ENCODE measurements at regions not wholly inside any gene's neighbourhood (a gene's known extent, or its start where the extent isn't known, plus 50 kb on each side); places are given as distances from the start of the nearest gene placed in this dataset.
"Not testable (repeated sequence)": the region's sequence is repeated elsewhere in the genome, so short reads cannot be mapped to it uniquely, and the experiment has no call there.

DNA sequence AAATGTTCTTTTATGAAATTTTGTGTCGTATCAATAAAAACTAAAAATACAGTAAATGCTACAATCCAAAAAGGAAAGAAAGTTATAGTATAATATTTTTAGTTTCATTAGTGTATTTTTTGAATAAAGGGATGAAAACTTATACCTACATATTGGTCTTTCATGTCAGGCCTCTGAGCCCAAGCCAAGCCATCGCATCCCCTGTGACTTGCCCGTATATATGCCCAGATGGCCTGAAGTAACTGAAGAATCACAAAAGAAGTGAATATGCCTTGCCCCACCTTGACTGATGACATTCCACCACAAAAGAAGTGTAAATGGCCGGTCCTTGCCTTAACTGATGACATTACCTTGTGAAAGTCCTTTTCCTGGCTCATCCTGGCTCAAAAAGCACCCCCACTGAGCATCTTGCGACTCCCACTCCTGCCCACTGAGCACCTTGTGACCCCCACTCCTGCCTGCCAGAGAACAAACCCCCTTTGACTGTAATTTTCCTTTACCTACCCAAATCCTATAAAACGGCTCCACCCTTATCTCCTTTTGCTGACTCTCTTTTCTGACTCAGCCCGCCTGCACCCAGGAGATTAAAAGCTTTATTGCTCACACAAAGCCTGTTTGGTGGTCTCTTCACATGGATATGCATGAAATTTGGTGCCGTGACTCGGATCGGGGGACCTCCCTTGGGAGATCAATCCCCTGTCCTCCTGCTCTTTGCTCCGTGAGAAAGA is 108.2 kb upstream of the PELI1 start:
- not testable (repeated sequence) for DNase-seq

DNA sequence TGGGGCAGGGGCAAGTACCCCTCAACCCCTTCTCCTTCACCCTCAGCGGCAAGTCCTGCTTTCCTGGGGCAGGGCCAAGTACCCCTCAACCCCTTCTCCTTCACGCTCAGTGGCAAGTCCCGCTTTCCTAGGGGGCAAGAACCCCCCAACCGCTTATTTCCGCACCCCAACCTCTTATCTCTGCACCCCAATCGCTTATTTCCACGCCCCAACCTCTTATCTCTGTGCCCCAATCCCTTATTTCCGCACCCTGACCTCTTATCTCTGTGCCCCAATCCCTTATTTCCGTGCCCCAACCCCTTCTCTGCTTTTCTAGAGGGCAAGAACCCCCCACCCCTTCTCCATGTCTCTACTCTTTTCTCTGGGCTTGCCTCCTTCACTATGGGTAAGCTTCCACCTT is 109.2 kb upstream of the PELI1 start:
- DNase-seq = not testable (repeated sequence)

DNA sequence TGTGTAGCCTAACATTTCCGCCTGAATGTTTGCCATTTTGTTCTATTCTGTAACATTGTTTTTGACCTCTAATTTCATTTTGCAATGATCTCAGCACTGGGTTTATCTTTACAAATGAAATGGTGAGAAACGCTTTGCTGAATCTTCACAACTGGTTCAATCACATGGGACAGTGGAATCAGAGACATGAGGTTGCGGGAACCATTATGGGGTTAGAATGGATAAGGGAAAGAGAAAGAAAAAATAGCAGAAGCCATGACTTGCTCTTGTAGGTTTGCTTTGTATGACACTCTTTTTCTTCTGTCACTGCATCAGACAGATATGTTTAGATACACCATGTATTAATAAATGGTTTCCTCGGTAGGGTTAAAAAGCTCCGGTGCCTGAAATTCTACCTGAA is 114.3 kb upstream of the PELI1 start:
- no peak for DNase-seq

GRCh38 chr2:64259312-64259711 is 115.1 kb upstream of the PELI1 start:
- DNase-seq = no peak

- DNase-seq = no peak
Observed at GRCh38 chr2:64260093-64260803, 116.0 kb upstream of the PELI1 start.

GRCh38 chr2:64260817-64261216 is 116.6 kb upstream of the PELI1 start:
- peak; percentile 74 for DNase-seq

DNA sequence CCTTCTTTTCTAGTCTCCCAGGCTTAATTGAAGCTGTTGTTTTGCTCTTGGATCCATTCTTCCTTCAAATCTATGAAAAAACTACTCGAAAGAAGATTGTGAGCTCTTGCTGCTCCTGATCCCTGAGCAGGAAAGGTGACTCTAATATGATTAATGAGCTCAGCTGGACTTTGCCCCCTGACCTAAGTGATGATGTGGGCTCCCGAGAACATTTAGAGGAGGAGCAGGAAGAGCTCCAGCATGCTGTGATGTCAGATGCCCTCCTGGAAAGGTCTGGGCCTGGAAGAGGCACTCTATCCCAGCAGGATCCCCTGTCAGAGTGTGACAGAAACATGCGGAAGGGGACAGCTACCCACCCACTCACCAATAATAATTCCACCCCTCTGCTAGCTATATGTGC is 117.9 kb upstream of the PELI1 start:
- DNase-seq = no peak

DNA sequence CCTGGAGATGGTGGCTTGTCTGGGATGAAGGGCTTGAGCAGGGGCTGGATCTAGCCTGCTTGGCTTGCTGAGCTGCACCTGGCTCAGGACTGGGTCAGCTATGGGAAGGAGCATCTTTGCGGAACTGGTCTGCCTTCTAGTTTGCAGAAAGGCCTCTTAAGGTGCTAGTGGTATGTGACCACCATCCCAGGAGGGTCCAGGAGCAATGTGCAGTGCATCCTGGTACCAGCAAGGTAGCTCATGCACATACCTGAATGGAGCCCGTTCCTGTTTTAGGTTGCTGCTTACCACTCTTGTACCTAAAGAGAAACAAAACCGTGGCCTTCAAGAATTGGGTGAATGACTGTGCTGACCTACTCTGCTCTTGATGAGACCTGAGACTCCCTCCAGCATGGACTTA is 118.6 kb upstream of the PELI1 start:
- DNase-seq = no peak

GRCh38 chr2:64263315-64263714 is 119.1 kb upstream of the PELI1 start:
- peak; percentile 56 for DNase-seq

GRCh38 chr2:64267699-64268098 is 123.5 kb upstream of the PELI1 start:
- peak; percentile 65 for DNase-seq

GRCh38 chr2:64268330-64269048 is 124.3 kb upstream of the PELI1 start:
- no peak for DNase-seq

DNA sequence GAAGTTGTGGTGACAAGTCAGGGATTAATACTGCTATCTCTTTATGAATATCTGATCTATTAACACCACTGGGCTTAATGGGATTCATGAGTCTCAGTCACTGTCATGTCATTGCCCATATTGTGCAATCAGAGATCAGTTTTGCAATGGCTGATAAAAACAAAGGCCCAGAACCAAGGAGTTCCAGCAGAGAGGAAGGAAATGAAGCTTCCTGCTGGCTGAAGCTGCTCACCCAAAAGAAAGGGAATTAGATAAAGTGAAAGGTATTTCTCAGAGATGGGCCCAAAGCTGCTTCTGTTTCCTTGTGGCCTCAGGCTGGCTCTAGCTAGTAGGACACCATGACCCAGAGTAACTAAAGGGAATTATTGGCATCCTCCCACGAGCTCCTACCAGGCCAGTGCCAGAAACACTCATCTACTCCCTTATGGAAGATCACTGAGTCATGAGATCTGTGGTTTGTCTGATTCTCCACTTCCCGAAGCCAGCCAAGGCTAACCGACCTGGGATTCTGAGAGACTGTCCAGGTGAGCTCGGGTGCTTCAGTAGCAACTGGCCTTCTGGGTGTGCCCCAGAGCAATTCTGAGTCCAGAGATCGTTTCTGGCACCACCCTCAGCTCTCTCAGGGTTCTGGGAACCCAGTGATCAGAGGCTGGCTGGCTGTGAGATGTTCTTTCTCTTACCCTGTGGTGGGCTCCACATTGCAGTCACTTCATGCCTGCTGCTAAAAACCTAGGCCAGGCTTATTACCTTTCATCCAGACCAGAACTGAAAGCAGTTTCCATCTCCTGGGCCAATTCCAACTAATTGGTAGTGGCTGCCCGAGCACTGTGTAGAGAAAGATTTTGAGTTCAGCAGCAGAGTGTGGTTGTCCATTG is 129.5 kb upstream of the PELI1 start:
- no peak for DNase-seq

DNA sequence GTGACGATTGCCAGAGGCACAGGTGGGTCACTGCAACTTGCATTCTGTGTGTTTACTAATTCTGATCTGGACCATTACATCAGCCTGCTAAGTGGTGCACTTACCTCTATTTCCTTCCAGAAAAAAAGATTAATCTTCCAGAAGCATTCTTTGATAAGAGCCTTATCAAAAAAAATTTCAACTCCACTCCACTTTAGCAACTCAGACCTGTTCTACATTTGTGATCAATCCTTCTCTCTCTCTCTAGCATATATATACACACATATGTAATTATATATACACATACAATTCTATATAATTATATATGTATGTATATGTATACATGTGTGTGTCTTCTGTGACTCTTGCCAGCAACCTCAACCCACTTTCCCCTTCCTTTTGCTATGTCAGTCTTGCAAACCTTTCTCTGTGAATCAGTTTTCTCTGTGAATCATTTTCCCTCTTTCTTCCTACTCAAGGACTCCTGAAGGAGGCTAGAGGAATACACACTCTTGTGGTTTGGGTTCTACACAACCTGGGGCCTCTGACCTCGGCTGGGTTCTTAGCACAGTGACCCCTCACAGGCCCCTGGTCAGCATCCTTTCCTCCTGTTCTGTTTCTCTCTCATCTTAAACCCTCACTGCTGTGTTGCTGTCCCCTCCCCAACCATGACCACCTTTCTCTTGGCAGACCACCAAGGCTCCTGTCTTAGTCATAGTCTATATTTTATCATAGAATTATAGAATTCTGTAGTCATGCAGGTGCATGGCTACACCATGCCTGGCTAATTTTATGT is 130.4 kb upstream of the PELI1 start:
- no peak for DNase-seq

DNA sequence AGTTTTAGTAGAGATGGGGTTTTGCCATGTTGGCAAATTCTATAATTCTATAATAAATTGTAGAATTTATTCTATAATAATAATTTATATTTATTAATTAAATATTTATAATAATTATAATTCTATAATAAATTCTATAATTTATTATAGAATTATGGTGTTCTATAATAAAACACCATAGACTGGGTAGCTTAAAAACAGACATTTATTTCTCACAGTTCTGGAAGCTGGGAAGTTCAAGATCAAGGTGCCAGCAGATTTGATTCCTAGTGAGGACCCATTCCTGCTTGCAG is 130.9 kb upstream of the PELI1 start:
- DNase-seq = no peak

DNA sequence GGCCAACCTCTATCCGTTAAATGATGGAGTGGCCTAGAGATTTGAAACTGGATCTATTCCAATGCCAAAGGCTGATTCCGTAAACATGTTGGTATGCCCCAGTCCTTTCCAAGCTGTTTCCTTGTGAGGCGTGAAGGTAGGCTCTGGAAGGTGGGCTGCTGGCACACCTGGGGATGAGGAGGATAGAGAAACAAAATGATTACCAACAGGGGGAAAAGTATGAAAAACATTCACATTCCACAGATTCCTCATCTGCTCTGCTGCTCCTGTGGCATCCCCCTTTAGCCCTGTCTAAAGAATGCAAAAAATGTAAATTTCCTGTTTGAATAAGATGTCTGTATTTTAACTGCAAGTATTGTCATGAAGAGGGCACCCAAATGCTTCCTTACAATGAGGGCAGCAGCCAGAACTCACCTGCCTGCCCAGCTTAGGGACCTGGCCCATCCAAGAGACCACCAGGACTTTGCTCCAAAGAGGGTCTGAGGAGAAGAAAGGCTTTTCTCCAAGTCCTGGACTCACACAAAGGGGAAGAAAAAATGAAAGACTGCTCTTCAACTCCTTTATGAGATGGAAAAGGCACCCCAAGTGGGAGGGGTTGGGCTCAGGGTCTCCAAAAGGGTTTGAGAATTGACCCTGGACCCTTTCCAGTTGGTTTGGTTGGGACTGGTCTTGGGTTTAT is 132.3 kb upstream of the PELI1 start:
- no peak for DNase-seq

- DNase-seq = no peak
Observed at GRCh38 chr2:64277101-64277849, 133.1 kb upstream of the PELI1 start.

GRCh38 chr2:64280812-64281211 is 136.6 kb upstream of the PELI1 start:
- DNase-seq = not testable (repeated sequence)

DNA sequence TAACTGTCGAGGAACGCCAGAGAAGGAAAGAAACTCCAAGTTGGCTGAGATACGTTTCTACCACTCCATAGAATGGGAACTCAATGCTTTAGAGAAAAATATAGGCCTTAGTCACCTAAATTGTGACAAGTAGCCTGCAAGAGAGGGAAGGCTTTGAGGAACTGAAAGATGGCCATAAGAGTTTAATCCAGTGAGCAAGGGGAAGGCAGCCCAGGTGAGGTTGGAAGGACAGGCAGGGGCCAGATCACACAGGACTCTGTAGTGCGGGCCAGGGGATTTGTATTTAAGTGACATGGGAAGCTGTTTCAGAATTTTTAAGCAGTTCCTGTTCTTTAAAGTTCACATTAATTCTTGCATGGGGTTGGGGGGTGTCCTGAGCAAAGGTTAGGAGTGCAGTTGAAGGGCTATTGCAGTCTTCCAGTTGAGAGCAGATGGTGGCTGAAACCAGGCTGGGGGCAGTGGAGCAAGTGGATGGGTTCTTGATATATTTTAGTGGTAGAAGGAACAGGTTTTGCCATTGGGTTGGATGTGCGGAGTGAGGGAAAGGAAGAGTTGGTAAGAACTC is 138.9 kb upstream of the PELI1 start:
- DNase-seq = no peak

- DNase-seq = no peak
Observed at GRCh38 chr2:64283641-64284361, 139.6 kb upstream of the PELI1 start.

DNA sequence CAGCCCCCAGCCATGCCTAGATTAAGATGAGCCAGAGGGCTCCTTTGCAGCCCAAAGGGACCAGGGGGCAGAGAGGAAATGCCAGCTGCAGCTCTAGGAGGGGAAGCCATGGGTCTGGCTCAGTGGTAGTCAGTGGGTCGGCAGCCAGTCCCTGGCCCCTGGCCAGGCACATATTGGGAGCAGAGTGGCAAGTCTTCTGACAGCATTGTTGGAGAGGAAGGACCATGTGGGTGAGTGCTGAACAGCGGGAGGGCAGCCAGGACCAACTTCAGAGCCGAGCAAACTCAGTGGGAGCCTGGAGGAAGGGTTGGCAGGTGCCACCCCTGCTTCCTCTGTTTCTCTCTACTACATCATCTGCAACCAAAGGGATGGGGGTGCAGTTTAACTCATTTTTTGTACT is 140.5 kb upstream of the PELI1 start:
- no peak for DNase-seq

All from femur (tissue), 1 donor.